Neuronal stem cell (in vitro differentiated cells): ENCODE measurements at regions not wholly inside any gene's neighbourhood (a gene's known extent, or its start where the extent isn't known, plus 50 kb on each side); places are given as distances from the start of the nearest gene placed in this dataset.
A peak's percentile ranks its signal among the peaks of the same experiment; 100 is the strongest.

Experiments
- DNase-seq: peaks from one replicate; pipeline ENCODE4 v3.0.0-alpha.2; 2013; ENCODE audit warnings: low spot score
- H2AFZ ChIP-seq: one replicate; pipeline ENCODE4 v1.6.1; 2013; ENCODE audit warnings: mild to moderate bottlenecking, low read length, inconsistent platforms
- H2AK5ac ChIP-seq: 2 replicates; pipeline ENCODE4 v1.6.1; 2013; ENCODE audit warnings: low read depth, mild to moderate bottlenecking, inconsistent platforms, low read length, moderate library complexity, mixed read lengths
- H2BK120ac ChIP-seq: 2 replicates; pipeline ENCODE4 v1.6.1; 2013; ENCODE audit warnings: low read depth, mild to moderate bottlenecking, inconsistent platforms, low read length, moderate library complexity, mixed read lengths
- H2BK12ac ChIP-seq: one replicate; pipeline ENCODE4 v1.6.1; 2013; ENCODE audit warnings: low read length, inconsistent platforms
- H2BK15ac ChIP-seq: 2 replicates; pipeline ENCODE4 v1.6.1; 2013; ENCODE audit warnings: mild to moderate bottlenecking, low read length, inconsistent platforms, mixed read lengths
- H2BK5ac ChIP-seq: one replicate; pipeline ENCODE4 v1.6.1; 2013; ENCODE audit warnings: inconsistent platforms, mild to moderate bottlenecking, low read length, moderate library complexity
- H3K14ac ChIP-seq: one replicate; pipeline ENCODE4 v1.6.1; 2013; ENCODE audit warnings: low read length, inconsistent platforms
- H3K18ac ChIP-seq: 2 replicates; pipeline ENCODE4 v1.6.1; 2013; ENCODE audit warnings: low read length, inconsistent platforms
- H3K23ac ChIP-seq: 2 replicates; pipeline ENCODE4 v1.6.1; 2013; ENCODE audit warnings: low read depth, mild to moderate bottlenecking, mixed read lengths, low read length, inconsistent platforms; ENCODE audit not compliant: poor library complexity
- H3K27ac ChIP-seq: replicated peaks from 3 replicates; pipeline ENCODE4 v1.5.1; 2013; ENCODE audit warnings: low read length, inconsistent platforms
- H3K27me3 ChIP-seq, 3 experiments: 2 replicates each; pipeline ENCODE4 v1.6.1; 2013; ENCODE audit warnings: low read length in 3 of 3, mild to moderate bottlenecking in 2 of 3, inconsistent platforms in 1 of 3, low read depth in 1 of 3, mixed read lengths in 1 of 3, moderate library complexity in 1 of 3; ENCODE audit not compliant: control insufficient read depth in 3 of 3, insufficient read depth in 3 of 3
- H3K36me3 ChIP-seq, 2 donors: replicated peaks in 1 of 2; 2 replicates each; pipeline ENCODE4 v1.6.1; 2013; ENCODE audit warnings: low read length in 2 of 2; ENCODE audit not compliant: control insufficient read depth in 2 of 2, insufficient read depth in 2 of 2
- H3K4ac ChIP-seq: 2 replicates; pipeline ENCODE4 v1.6.1; 2013; ENCODE audit warnings: inconsistent platforms, mild to moderate bottlenecking, low read length, moderate library complexity
- H3K4me1 ChIP-seq, 2 donors: 1 replicate in 1 of 2; 2 replicates in 1 of 2; pipeline ENCODE4 v1.6.1; 2013; ENCODE audit warnings: low read length in 2 of 2, low read depth in 1 of 2; ENCODE audit not compliant: control insufficient read depth in 2 of 2, insufficient read depth in 1 of 2
- H3K4me2 ChIP-seq: one replicate; pipeline ENCODE4 v1.6.1; 2013; ENCODE audit warnings: mild to moderate bottlenecking, low read length, inconsistent platforms; ENCODE audit not compliant: insufficient read depth, poor library complexity, severe bottlenecking
- H3K4me3 ChIP-seq, 2 donors: 2 replicates each; pipeline ENCODE4 v1.5.1; 2013; ENCODE audit warnings: low read length in 2 of 2, mild to moderate bottlenecking in 2 of 2, inconsistent platforms in 1 of 2, moderate library complexity in 1 of 2
- H3K79me1 ChIP-seq: one replicate; pipeline ENCODE4 v1.6.1; 2013; ENCODE audit warnings: low read depth, mild to moderate bottlenecking, inconsistent platforms, low read length, moderate library complexity
- H3K9ac ChIP-seq: one replicate; pipeline ENCODE4 v1.6.1; 2013; ENCODE audit warnings: mild to moderate bottlenecking, low read depth, low read length, inconsistent platforms; ENCODE audit not compliant: poor library complexity
- H3K9me3 ChIP-seq, 2 donors: replicated peaks in 1 of 2; 2 replicates each; pipeline versions ENCODE3 to v1.6.1; 2013; ENCODE audit warnings: low read length in 2 of 2, mild to moderate bottlenecking in 2 of 2, inconsistent platforms in 1 of 2, low read depth in 1 of 2, mixed read lengths in 1 of 2, moderate library complexity in 1 of 2; ENCODE audit not compliant: control insufficient read depth in 2 of 2, insufficient read depth in 1 of 2
- H4K8ac ChIP-seq: one replicate; pipeline ENCODE4 v1.6.1; 2013; ENCODE audit warnings: low read depth, mild to moderate bottlenecking, inconsistent platforms, low read length, moderate library complexity
- H4K91ac ChIP-seq: one replicate; pipeline ENCODE4 v1.6.1; 2013; ENCODE audit warnings: low read length, low read depth, mild to moderate bottlenecking, inconsistent platforms; ENCODE audit not compliant: poor library complexity
- WGBS, 2 donors: extraction: QIAGEN DNeasy Blood & Tissue Kit; methylation state at CpG; one replicate each; pipeline ENCODE4 v1.1.7; 2013; ENCODE audit warnings: missing lambda C conversion rate in 2 of 2, mixed read lengths in 1 of 2; ENCODE audit not compliant: insufficient read length in 2 of 2, insufficient replicate concordance in 1 of 2; ENCODE audit errors: extremely low coverage in 2 of 2; 5-methylcytosine and 5-hydroxymethylcytosine counted together

- no peak overlapping the region for H2BK120ac ChIP-seq
- no peak overlapping the region for H3K27ac ChIP-seq
- no peaks in the 10 kb centered on the region for H3K36me3 ChIP-seq
- no peak overlapping the region for H3K4me2 ChIP-seq
- no peak overlapping the region for H3K4me3 ChIP-seq
- H2AFZ ChIP-seq, result no peak overlapping the region
- H2BK5ac ChIP-seq, result no peak overlapping the region
- DNase-seq, result no peak
- no peak overlapping the region for H2BK12ac ChIP-seq
- H3K9me3 ChIP-seq, result peaks cover 0 to 1% of the 10 kb centered on the region in 2 donors
- no peak overlapping the region for H2AK5ac ChIP-seq
- no peaks in the 10 kb centered on the region for H3K27me3 ChIP-seq
- no peak overlapping the region for H4K91ac ChIP-seq
- no peak overlapping the region for H3K23ac ChIP-seq
- no peak overlapping the region for H3K9ac ChIP-seq
- H3K4me1 ChIP-seq, result peaks cover 0 to 4% of the 10 kb centered on the region in 2 donors
- no peak overlapping the region for H4K8ac ChIP-seq
- H3K14ac ChIP-seq, result no peak overlapping the region
- H3K4ac ChIP-seq, result no peak overlapping the region
- no peaks in the 10 kb centered on the region for H3K79me1 ChIP-seq
- no peak overlapping the region for H3K18ac ChIP-seq
- no peak overlapping the region for H2BK15ac ChIP-seq
Observed at GRCh38 chr18:73848656-73849055, 299.0 kb downstream of the FBXO15 start.

- H2BK15ac ChIP-seq, result no peak overlapping the region
- DNase-seq, result no peak
- no peaks in the 10 kb centered on the region for H3K27me3 ChIP-seq
- H3K4ac ChIP-seq, result no peak overlapping the region
- H3K23ac ChIP-seq, result no peak overlapping the region
- H2BK5ac ChIP-seq, result no peak overlapping the region
- no peak overlapping the region for H3K4me2 ChIP-seq
- H3K14ac ChIP-seq, result no peak overlapping the region
- H3K4me1 ChIP-seq, result peaks cover 0 to 10% of the 10 kb centered on the region in 2 donors
- H2BK120ac ChIP-seq, result no peak overlapping the region
- WGBS, 2 donors, result no CpG with 5 or more reads among the region's 7 CpGs
- H2AFZ ChIP-seq, result no peak overlapping the region
- H2AK5ac ChIP-seq, result no peak overlapping the region
- H3K9ac ChIP-seq, result no peak overlapping the region
- no peak overlapping the region for H3K27ac ChIP-seq
- H3K36me3 ChIP-seq, result no peaks in the 10 kb centered on the region
- no peak overlapping the region for H4K8ac ChIP-seq
- no peak overlapping the region for H3K4me3 ChIP-seq
- no peaks in the 10 kb centered on the region for H3K79me1 ChIP-seq
- H3K18ac ChIP-seq, result no peak overlapping the region
- H3K9me3 ChIP-seq, result peaks cover 0 to 1% of the 10 kb centered on the region in 2 donors
- H4K91ac ChIP-seq, result no peak overlapping the region
- H2BK12ac ChIP-seq, result no peak overlapping the region
Observed at GRCh38 chr18:73843455-73843854, 304.2 kb downstream of the FBXO15 start.

- H3K27me3 ChIP-seq, result no peaks in the 10 kb centered on the region
- H2AK5ac ChIP-seq, result no peak overlapping the region
- no peak overlapping the region for H4K8ac ChIP-seq
- H2BK15ac ChIP-seq, result no peak overlapping the region
- no peak overlapping the region for H3K9ac ChIP-seq
- H3K23ac ChIP-seq, result no peak overlapping the region
- no peak overlapping the region for H3K14ac ChIP-seq
- H3K4me3 ChIP-seq, result no peak overlapping the region
- WGBS, 2 donors, result no CpG with 5 or more reads among the region's 10 CpGs
- no peak overlapping the region for H4K91ac ChIP-seq
- H3K9me3 ChIP-seq, result peaks cover 0 to 1% of the 10 kb centered on the region in 2 donors
- H2BK12ac ChIP-seq, result no peak overlapping the region
- no peak overlapping the region for H2BK5ac ChIP-seq
- no peak overlapping the region for H3K18ac ChIP-seq
- peak; percentile 37 for DNase-seq
- H3K36me3 ChIP-seq, result no peaks in the 10 kb centered on the region
- H3K4me1 ChIP-seq, result peaks cover 0 to 10% of the 10 kb centered on the region in 2 donors
- H3K79me1 ChIP-seq, result no peaks in the 10 kb centered on the region
- H2BK120ac ChIP-seq, result no peak overlapping the region
- no peak overlapping the region for H3K27ac ChIP-seq
- no peak overlapping the region for H2AFZ ChIP-seq
- no peak overlapping the region for H3K4ac ChIP-seq
- no peak overlapping the region for H3K4me2 ChIP-seq
Observed at GRCh38 chr18:73842795-73843394, 304.7 kb downstream of the FBXO15 start.

DNA sequence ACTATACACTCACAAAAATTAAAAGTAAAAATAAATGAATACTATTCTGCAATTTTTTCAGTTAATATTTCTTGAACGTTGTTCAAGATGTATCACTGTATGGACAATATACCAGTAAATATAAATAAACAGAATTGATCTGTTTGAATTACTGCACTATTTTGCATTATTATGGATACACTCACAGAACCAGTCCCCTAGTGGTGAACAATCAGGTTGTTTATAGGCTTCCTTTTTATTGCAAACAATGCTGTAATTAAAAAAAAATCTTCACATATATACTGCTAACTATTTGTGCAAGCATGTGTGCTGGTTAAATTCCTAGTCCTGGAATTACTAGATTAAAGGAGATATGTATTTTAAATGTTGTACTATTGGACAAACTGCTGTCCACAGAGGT is 306.0 kb downstream of the FBXO15 start:
- Histone ChIP-seq H4K91ac (no peak overlapping the region), H3K9ac (no peak overlapping the region), H3K4me2 (no peak overlapping the region), H3K4me3 (no peak overlapping the region), H2AK5ac (no peak overlapping the region), H4K8ac (no peak overlapping the region), H3K27me3 (no peaks in the 10 kb centered on the region), H3K4me1 (peaks cover 0 to 8% of the 10 kb centered on the region in 2 donors), H3K79me1 (no peaks in the 10 kb centered on the region), H3K4ac (no peak overlapping the region), H2BK15ac (no peak overlapping the region), H2BK5ac (no peak overlapping the region), H3K36me3 (no peaks in the 10 kb centered on the region), H3K27ac (no peak overlapping the region), H3K9me3 (peaks cover 0 to 1% of the 10 kb centered on the region in 2 donors), H3K18ac (no peak overlapping the region), H2AFZ (no peak overlapping the region), H3K23ac (no peak overlapping the region), H2BK120ac (no peak overlapping the region), H3K14ac (no peak overlapping the region), H2BK12ac (no peak overlapping the region)
- no CpG with 5 or more reads among the region's 1 CpG for whole genome bisulfite sequencing, 2 donors
- DNase-seq, result no peak
